ENCODE measurements at regions not wholly inside any gene's neighbourhood (a gene's known extent, or its start where the extent isn't known, plus 50 kb on each side); places are given as distances from the start of the nearest gene placed in this dataset.

GRCh38 chr10:42989481-42989921 is 87.4 kb upstream of the RET start:
- H3K4me3 ChIP-seq, result no peak overlapping the region
- H3K27me3 ChIP-seq (replicated peaks in 1 of 2; ENCODE audit: control insufficient read depth in 2 of 2, insufficient read depth in 2 of 2, low read length in 1 of 2), result no peaks in the 10 kb centered on the region; a peak in 1 of 4 replicates
- WGBS (ENCODE audit: insufficient coverage, insufficient replicate concordance, low lambda C conversion rate, missing lambda C conversion rate), result 0% methylated on average over 2 of the region's 2 CpGs
- no peaks in the 10 kb centered on the region for H3K9me3 ChIP-seq (replicated peaks; ENCODE audit: control insufficient read depth, insufficient read depth, low read length)
- SMC1A ChIA-PET (ENCODE audit: uncharacterized antibody, unreplicated experiment), result no interaction called here
- CTCF ChIA-PET, result no interaction called here
- RAD21 ChIA-PET (ENCODE audit: unreplicated experiment), result no interaction called here
- DNase-seq (ENCODE audit: low read depth, low spot score) (no peak), FAIRE-seq (no peak), ATAC-seq (no peak)
- no peaks in the 10 kb centered on the region for H4K20me1 ChIP-seq (ENCODE audit: control insufficient read depth, insufficient read depth)
- no peak overlapping the region for H3K4me2 ChIP-seq (ENCODE audit: control insufficient read depth, insufficient read depth)
- in situ Hi-C loops (cut with MboI), result no loop called here
- H3K27ac ChIP-seq (ENCODE audit: control insufficient read depth, insufficient read depth), result no peak overlapping the region
- TF ChIP-seq HDAC2 (IDR thresholded peaks at IDR 0.05) (no peak), NFYA (IDR thresholded peaks at IDR 0.05; ENCODE audit: borderline replicate concordance, low read depth, low read length) (no peak), BMI1 (IDR thresholded peaks at IDR 0.05; ENCODE audit: borderline replicate concordance) (no peak), NFIC (IDR thresholded peaks at IDR 0.05; ENCODE audit: low read depth, low read length) (no peak), NBN (IDR thresholded peaks at IDR 0.05) (no peak)
- POLR2A ChIA-PET, result no interaction called here
- H3K4me1 ChIP-seq (ENCODE audit: control insufficient read depth, insufficient read depth, low read length), result no peaks in the 10 kb centered on the region
- no peak overlapping the region for H2AFZ ChIP-seq (ENCODE audit: control insufficient read depth, low read depth, low read length)
- H3K9ac ChIP-seq (ENCODE audit: control insufficient read depth, insufficient read depth, low read length), result no peak overlapping the region
- intact Hi-C loops (cut with micrococcal nuclease; ENCODE audit: unreplicated experiment), result no loop called here
- H3K36me3 ChIP-seq (ENCODE audit: control insufficient read depth in 2 of 2, insufficient read depth in 2 of 2, low read length in 1 of 2), result no peaks in the 10 kb centered on the region
- H3K79me2 ChIP-seq (ENCODE audit: control insufficient read depth, insufficient read depth, low read length), result no peaks in the 10 kb centered on the region
- BruUV-seq (replicated peaks), result no TSS peak

- no peaks in the 10 kb centered on the region for H3K36me3 ChIP-seq (ENCODE audit: control insufficient read depth in 2 of 2, insufficient read depth in 2 of 2, low read length in 1 of 2)
- H3K27ac ChIP-seq (ENCODE audit: control insufficient read depth, insufficient read depth), result no peak overlapping the region
- H3K27me3 ChIP-seq (replicated peaks in 1 of 2; ENCODE audit: control insufficient read depth in 2 of 2, insufficient read depth in 2 of 2, low read length in 1 of 2), result no peaks in the 10 kb centered on the region; a peak in 1 of 4 replicates
- no peak overlapping the region for H3K4me3 ChIP-seq
- no peak overlapping the region for H3K4me2 ChIP-seq (ENCODE audit: control insufficient read depth, insufficient read depth)
- ChIA-PET RAD21 (ENCODE audit: unreplicated experiment) (no interaction called here), POLR2A (no interaction called here), SMC1A (ENCODE audit: uncharacterized antibody, unreplicated experiment) (no interaction called here), CTCF (no interaction called here)
- 23% methylated on average over 12 of the region's 18 CpGs for WGBS (ENCODE audit: insufficient coverage, insufficient replicate concordance, low lambda C conversion rate, missing lambda C conversion rate)
- FAIRE-seq (no peak), ATAC-seq (no peak), DNase-seq (ENCODE audit: low read depth, low spot score) (no peak)
- H3K9me3 ChIP-seq (replicated peaks; ENCODE audit: control insufficient read depth, insufficient read depth, low read length), result no peaks in the 10 kb centered on the region
- H3K79me2 ChIP-seq (ENCODE audit: control insufficient read depth, insufficient read depth, low read length), result no peaks in the 10 kb centered on the region
- BruUV-seq (replicated peaks), result no TSS peak
- no peaks in the 10 kb centered on the region for H3K4me1 ChIP-seq (ENCODE audit: control insufficient read depth, insufficient read depth, low read length)
- no peaks in the 10 kb centered on the region for H4K20me1 ChIP-seq (ENCODE audit: control insufficient read depth, insufficient read depth)
- intact Hi-C loops (cut with micrococcal nuclease; ENCODE audit: unreplicated experiment) (no loop called here), in situ Hi-C loops (cut with MboI) (no loop called here)
- H3K9ac ChIP-seq (ENCODE audit: control insufficient read depth, insufficient read depth, low read length), result no peak overlapping the region
- TF ChIP-seq MEF2A (IDR thresholded peaks at IDR 0.05; ENCODE audit: insufficient read depth, low read depth, low read length) (no peak), SREBF1 (IDR thresholded peaks at IDR 0.05; ENCODE audit: low read length) (no peak), ZNF274 (IDR thresholded peaks at IDR 0.05; ENCODE audit: insufficient read depth, insufficient read length) (no peak), EED (IDR thresholded peaks at IDR 0.05; ENCODE audit: low read depth) (no peak), CBX3 (IDR thresholded peaks at IDR 0.05; ENCODE audit: borderline replicate concordance, low read depth) (no peak), LARP7 (IDR thresholded peaks at IDR 0.05) (no peak), RCOR1 (conservative IDR thresholded peaks at IDR 0.05; ENCODE audit: low read depth, low read length) (no peak), ZZZ3 (IDR thresholded peaks at IDR 0.05; ENCODE audit: control insufficient read depth, insufficient read length, low read depth) (no peak), MTA2 (IDR thresholded peaks at IDR 0.05; ENCODE audit: low read depth) (no peak), PKNOX1 (IDR thresholded peaks at IDR 0.05) (no peak)
- no peak overlapping the region for H2AFZ ChIP-seq (ENCODE audit: control insufficient read depth, low read depth, low read length)
Measured at GRCh38 chr10:42990016-42990720, 86.7 kb upstream of the RET start.

All from GM12878 (cell line).